ENCODE measurements at regions not wholly inside any gene's neighbourhood (a gene's known extent, or its start where the extent isn't known, plus 50 kb on each side); places are given as distances from the start of the nearest gene placed in this dataset.

- Histone ChIP-seq H3K18ac (ENCODE audit: insufficient read length, low read depth, low read length) (no peak overlapping the region), H4K8ac (replicated peaks; ENCODE audit: insufficient read length, low read depth, low read length) (no peak overlapping the region), H3K14ac (ENCODE audit: insufficient read depth, low read length) (no peak overlapping the region), H3K9me3 (ENCODE audit: control insufficient read depth, low read depth, low read length) (no peaks in the 10 kb centered on the region), H2BK5ac (ENCODE audit: insufficient read length, low read length) (no peak overlapping the region), H3K27me3 (ENCODE audit: insufficient read depth, low read length) (no peaks in the 10 kb centered on the region), H4K91ac (ENCODE audit: insufficient read length, low read depth, low read length) (no peak overlapping the region), H3K79me2 (ENCODE audit: insufficient read depth, low read length) (no peaks in the 10 kb centered on the region), H2AK5ac (ENCODE audit: insufficient read length, low read length) (no peak overlapping the region), H3K27ac (ENCODE audit: insufficient read length, low read depth, low read length) (no peak overlapping the region), H2BK15ac (ENCODE audit: low read depth, low read length) (no peak overlapping the region), H3K56ac (ENCODE audit: insufficient read length, low read depth, low read length) (no peak overlapping the region), H3T11ph (ENCODE audit: low read length) (no peak overlapping the region), H3K23ac (ENCODE audit: insufficient read length, low read depth, low read length) (no peak overlapping the region), H4K20me1 (ENCODE audit: control insufficient read depth, insufficient read depth, insufficient read length) (no peaks in the 10 kb centered on the region), H2BK12ac (ENCODE audit: insufficient read length, low read depth, low read length) (no peak overlapping the region), H2BK20ac (ENCODE audit: low read depth, low read length, poor library complexity, severe bottlenecking) (no peak overlapping the region), H3K79me1 (ENCODE audit: insufficient read depth, low read depth, low read length, poor library complexity, severe bottlenecking) (no peaks in the 10 kb centered on the region), H3K23me2 (ENCODE audit: insufficient read length, low read depth, low read length, poor library complexity, severe bottlenecking) (no peaks in the 10 kb centered on the region), H4K5ac (ENCODE audit: insufficient read length, low read depth, low read length) (no peak overlapping the region), H2BK120ac (ENCODE audit: low read depth, low read length, poor library complexity, severe bottlenecking) (no peak overlapping the region), H3K4me2 (ENCODE audit: insufficient read depth, insufficient read length, low read length) (no peak overlapping the region), H3K9ac (ENCODE audit: extremely low read depth, insufficient read length, low read length) (no peak overlapping the region), H2AFZ (ENCODE audit: low read length) (no peak overlapping the region), H3K4ac (ENCODE audit: low read depth, low read length) (no peak overlapping the region), H3K4me1 (ENCODE audit: insufficient read depth, low read length) (no peaks in the 10 kb centered on the region)
- Mint-ChIP-seq H3K9me3 (peaks cover 0 to 5% of the 10 kb centered on the region in 2 experiments; a peak in 4 of 5 replicates), H3K4me1 (no peaks in the 10 kb centered on the region; a peak in 2 of 4 replicates), H3K27ac (peak overlapping the region in 1 of 3 experiments; percentile 78; a peak in 2 of 7 replicates), H3K4me3 (no peak overlapping the region; a peak in 1 of 5 replicates), H3K27me3 (ENCODE audit: low read depth) (peaks cover 6% of the 10 kb centered on the region), H3K36me3 (ENCODE audit: insufficient read depth in 1 of 3, low read depth in 3 of 3) (peaks cover 0 to 6% (median 6%) of the 10 kb centered on the region in 3 experiments; a peak in 4 of 7 replicates)
- DNase-seq: no peak
- TF ChIP-seq CTCF (conservative IDR thresholded peaks at IDR 0.05): no peak
- WGBS (ENCODE audit: extremely low coverage, insufficient read length, low lambda C conversion rate): no CpG with 5 or more reads among the region's 9 CpGs
Measured at GRCh38 chr1:38175121-38175520, 128.5 kb upstream of the POU3F1 start.

All from H9 (cell line).